Astrocyte (in vitro differentiated cells and primary cell): ENCODE measurements at regions not wholly inside any gene's neighbourhood (a gene's known extent, or its start where the extent isn't known, plus 50 kb on each side); places are given as distances from the start of the nearest gene placed in this dataset.

Experiments used
- DNase-seq: peaks from one replicate; pipeline ENCODE4 v3.0.0-alpha.2; 2010; ENCODE audit warnings: low read depth
- FAIRE-seq: peaks from 2 replicates; lab custom pipeline; 2011; peaks lifted over from hg19 to GRCh38; lab: Jason Lieb, UNC
- H2AFZ ChIP-seq: 2 replicates; pipeline ENCODE4 v1.6.0; 2012; ENCODE audit warnings: low read depth, low read length, inconsistent platforms
- H3K27ac ChIP-seq: 2 replicates; pipeline ENCODE4 v1.5.1; 2011; ENCODE audit warnings: low read depth, low read length, inconsistent platforms
- H3K27me3 ChIP-seq: 2 replicates; pipeline ENCODE4 v1.6.0; 2011; ENCODE audit warnings: low read length, inconsistent platforms; ENCODE audit not compliant: insufficient read depth
- H3K36me3 ChIP-seq: 2 replicates; pipeline ENCODE4 v1.5.1; 2011; ENCODE audit warnings: low read length, inconsistent platforms; ENCODE audit not compliant: insufficient read depth
- H3K4me1 ChIP-seq: 2 replicates; pipeline ENCODE4 v1.5.1; 2011; ENCODE audit warnings: low read length, inconsistent platforms; ENCODE audit not compliant: insufficient read depth
- H3K4me2 ChIP-seq: 2 replicates; pipeline ENCODE4 v1.6.0; 2012; ENCODE audit warnings: low read length, inconsistent platforms
- H3K4me3 ChIP-seq: 2 replicates; pipeline ENCODE4 v1.5.1; 2011; ENCODE audit warnings: low read depth, mild to moderate bottlenecking, low read length, inconsistent platforms; ENCODE audit not compliant: insufficient read depth
- H3K79me2 ChIP-seq: 2 replicates; pipeline ENCODE4 v1.6.0; 2012; ENCODE audit warnings: mild to moderate bottlenecking, low read length, inconsistent platforms; ENCODE audit not compliant: insufficient read depth
- H3K9ac ChIP-seq: 2 replicates; pipeline ENCODE4 v1.6.0; 2012; ENCODE audit warnings: mild to moderate bottlenecking, low read length, inconsistent platforms
- H3K9me3 ChIP-seq: 2 replicates; pipeline ENCODE4 v1.5.1; 2012; ENCODE audit warnings: low read depth, mild to moderate bottlenecking, low read length, inconsistent platforms; ENCODE audit not compliant: insufficient read depth
- H4K20me1 ChIP-seq: 2 replicates; pipeline ENCODE4 v1.6.0; 2012; ENCODE audit warnings: low read length, inconsistent platforms; ENCODE audit not compliant: insufficient read depth
- H3K27ac Mint-ChIP-seq: one replicate; pipeline ENCODE4 v1.8.0; 2021; ENCODE audit warnings: mild to moderate bottlenecking, mixed read lengths; ENCODE audit not compliant: unreplicated experiment
- H3K27me3 Mint-ChIP-seq: one replicate; pipeline ENCODE4 v1.8.0; 2021; ENCODE audit warnings: low read depth, mixed read lengths; ENCODE audit not compliant: unreplicated experiment
- H3K36me3 Mint-ChIP-seq: one replicate; pipeline ENCODE4 v1.8.0; 2021; ENCODE audit warnings: low read depth, mixed read lengths; ENCODE audit not compliant: unreplicated experiment
- H3K4me1 Mint-ChIP-seq: one replicate; pipeline ENCODE4 v1.8.0; 2021; ENCODE audit warnings: low read depth, mixed read lengths; ENCODE audit not compliant: unreplicated experiment
- H3K4me3 Mint-ChIP-seq: one replicate; pipeline ENCODE4 v1.8.0; 2021; ENCODE audit warnings: mild to moderate bottlenecking, moderate library complexity, mixed read lengths; ENCODE audit not compliant: unreplicated experiment
- H3K9me3 Mint-ChIP-seq: one replicate; pipeline ENCODE4 v1.8.0; 2021; ENCODE audit warnings: mild to moderate bottlenecking, mixed read lengths; ENCODE audit not compliant: unreplicated experiment
- EZH2 ChIP-seq: IDR thresholded peaks from 2 replicates; pipeline ENCODE4 v1.6.1; 2012; ENCODE audit warnings: mild to moderate bottlenecking, low read length, inconsistent platforms; ENCODE audit not compliant: insufficient read depth
- TF ChIP-seq, protein P1 (sequence below): IDR thresholded peaks from 2 replicates; pipeline ENCODE4 v1.5.1; 2011; ENCODE audit warnings: low read depth, mild to moderate bottlenecking, inconsistent platforms, low read length, moderate library complexity; ENCODE audit not compliant: insufficient read depth

DNA sequence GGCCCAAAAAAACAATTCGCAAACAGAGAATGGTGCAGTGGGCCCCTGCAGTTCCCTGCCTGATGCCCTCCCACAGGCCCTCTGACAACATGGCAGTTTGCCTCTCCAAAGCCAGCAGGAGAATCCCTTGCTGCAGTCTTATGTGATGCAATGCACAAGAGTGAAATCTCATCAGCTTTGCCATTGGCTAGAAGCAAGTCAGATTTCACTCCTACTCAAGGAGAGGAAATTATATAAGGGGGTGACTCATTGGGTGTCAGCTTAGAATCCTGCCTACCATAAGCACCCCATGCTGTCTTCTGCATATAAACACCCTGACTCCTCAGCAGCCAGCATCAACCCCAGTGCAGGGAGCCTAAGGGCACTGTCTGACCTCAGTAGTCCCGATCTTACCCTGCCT is 157.3 kb upstream of the LDB2 start:
- no peak for TF ChIP-seq EZH2
- TF ChIP-seq, protein P1, sequence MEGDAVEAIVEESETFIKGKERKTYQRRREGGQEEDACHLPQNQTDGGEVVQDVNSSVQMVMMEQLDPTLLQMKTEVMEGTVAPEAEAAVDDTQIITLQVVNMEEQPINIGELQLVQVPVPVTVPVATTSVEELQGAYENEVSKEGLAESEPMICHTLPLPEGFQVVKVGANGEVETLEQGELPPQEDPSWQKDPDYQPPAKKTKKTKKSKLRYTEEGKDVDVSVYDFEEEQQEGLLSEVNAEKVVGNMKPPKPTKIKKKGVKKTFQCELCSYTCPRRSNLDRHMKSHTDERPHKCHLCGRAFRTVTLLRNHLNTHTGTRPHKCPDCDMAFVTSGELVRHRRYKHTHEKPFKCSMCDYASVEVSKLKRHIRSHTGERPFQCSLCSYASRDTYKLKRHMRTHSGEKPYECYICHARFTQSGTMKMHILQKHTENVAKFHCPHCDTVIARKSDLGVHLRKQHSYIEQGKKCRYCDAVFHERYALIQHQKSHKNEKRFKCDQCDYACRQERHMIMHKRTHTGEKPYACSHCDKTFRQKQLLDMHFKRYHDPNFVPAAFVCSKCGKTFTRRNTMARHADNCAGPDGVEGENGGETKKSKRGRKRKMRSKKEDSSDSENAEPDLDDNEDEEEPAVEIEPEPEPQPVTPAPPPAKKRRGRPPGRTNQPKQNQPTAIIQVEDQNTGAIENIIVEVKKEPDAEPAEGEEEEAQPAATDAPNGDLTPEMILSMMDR, result no peak
- peaks cover 2% of the 10 kb centered on the region for H3K9me3 Mint-ChIP-seq
- H3K27ac ChIP-seq, result no peak overlapping the region
- H3K4me2 ChIP-seq, result no peak overlapping the region
- H3K4me1 ChIP-seq, result peaks cover 11% of the 10 kb centered on the region
- no peak overlapping the region for H3K27ac Mint-ChIP-seq
- H3K79me2 ChIP-seq, result no peaks in the 10 kb centered on the region
- no peak overlapping the region for H3K4me3 ChIP-seq
- H3K4me1 Mint-ChIP-seq, result no peaks in the 10 kb centered on the region
- H2AFZ ChIP-seq, result peak overlapping the region; percentile 23
- no peaks in the 10 kb centered on the region for H3K27me3 ChIP-seq
- H3K27me3 Mint-ChIP-seq, result no peaks in the 10 kb centered on the region
- no peak overlapping the region for H3K4me3 Mint-ChIP-seq
- DNase-seq (peak; percentile 82), FAIRE-seq (peak; percentile 87)
- H3K9me3 ChIP-seq, result no peaks in the 10 kb centered on the region
- no peaks in the 10 kb centered on the region for H3K36me3 Mint-ChIP-seq
- no peak overlapping the region for H3K9ac ChIP-seq
- no peaks in the 10 kb centered on the region for H3K36me3 ChIP-seq
- no peaks in the 10 kb centered on the region for H4K20me1 ChIP-seq

DNA sequence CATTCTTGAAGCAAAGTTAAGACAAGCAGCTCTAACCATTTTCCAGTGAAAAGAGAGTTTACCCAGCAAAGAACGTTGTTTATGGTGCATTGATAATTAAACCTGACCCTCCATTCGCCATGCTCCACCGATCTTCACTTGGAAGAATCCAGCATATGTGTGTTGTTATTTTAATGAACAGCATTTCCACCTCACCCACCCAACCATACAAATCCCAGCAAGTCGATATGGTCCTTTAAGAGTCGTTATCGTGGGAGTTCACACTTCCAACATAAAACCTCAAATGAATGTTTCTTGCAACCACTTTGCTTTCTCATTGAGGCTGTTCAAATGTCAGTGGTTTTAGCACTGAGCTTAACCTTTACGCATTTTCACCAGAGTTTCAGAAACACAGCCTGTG is 147.4 kb upstream of the LDB2 start:
- no peaks in the 10 kb centered on the region for H3K79me2 ChIP-seq
- no peak overlapping the region for H3K27ac ChIP-seq
- H3K4me2 ChIP-seq, result no peak overlapping the region
- H3K9me3 ChIP-seq, result no peaks in the 10 kb centered on the region
- DNase-seq (no peak), FAIRE-seq (no peak)
- Mint-ChIP-seq H3K36me3 (no peaks in the 10 kb centered on the region), H3K4me1 (no peaks in the 10 kb centered on the region), H3K4me3 (no peak overlapping the region), H3K27ac (no peak overlapping the region), H3K9me3 (no peaks in the 10 kb centered on the region), H3K27me3 (no peaks in the 10 kb centered on the region)
- H3K9ac ChIP-seq, result no peak overlapping the region
- H3K27me3 ChIP-seq, result no peaks in the 10 kb centered on the region
- H2AFZ ChIP-seq, result no peak overlapping the region
- no peaks in the 10 kb centered on the region for H3K36me3 ChIP-seq
- H4K20me1 ChIP-seq, result no peaks in the 10 kb centered on the region
- no peak for TF ChIP-seq EZH2
- TF ChIP-seq, protein P1, result no peak
- H3K4me3 ChIP-seq, result no peak overlapping the region
- no peaks in the 10 kb centered on the region for H3K4me1 ChIP-seq

DNA sequence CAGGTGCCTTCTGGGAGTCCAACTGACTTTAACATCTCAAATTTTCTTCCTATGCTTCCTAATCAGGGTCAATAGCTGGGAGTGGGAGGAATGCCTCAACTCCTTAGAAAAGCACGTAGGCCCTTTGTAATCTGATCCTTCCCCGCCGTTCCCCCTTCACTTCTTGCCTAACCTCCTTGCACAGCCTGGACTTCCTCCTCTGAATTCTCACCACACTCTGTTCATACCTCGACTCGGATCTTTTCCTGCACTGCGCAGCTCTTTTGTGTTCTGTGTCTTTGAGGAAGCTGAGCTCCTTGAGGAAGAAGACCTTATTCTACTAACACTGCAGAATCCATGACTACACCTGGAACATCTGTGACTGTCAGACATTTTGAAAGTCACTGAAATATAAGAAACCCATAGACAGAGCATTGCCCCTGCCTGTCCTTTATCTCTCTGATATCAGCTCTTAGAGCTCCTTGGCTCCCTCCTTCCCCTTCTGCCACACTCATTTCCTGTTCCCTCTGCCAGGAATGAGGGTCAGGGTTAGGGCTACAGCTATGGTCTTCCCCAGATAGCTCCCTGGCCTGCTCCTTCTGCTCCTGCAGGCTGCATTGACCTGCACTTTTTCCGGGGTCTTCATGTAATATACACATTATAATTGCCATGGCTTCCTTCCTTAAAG is 140.2 kb upstream of the LDB2 start:
- DNase-seq (no peak), FAIRE-seq (no peak)
- Histone ChIP-seq H3K27ac (no peak overlapping the region), H2AFZ (peak overlapping the region; percentile 15), H3K9ac (no peak overlapping the region), H3K4me1 (no peaks in the 10 kb centered on the region), H3K79me2 (no peaks in the 10 kb centered on the region), H3K27me3 (no peaks in the 10 kb centered on the region), H3K36me3 (no peaks in the 10 kb centered on the region), H3K4me3 (no peak overlapping the region), H4K20me1 (no peaks in the 10 kb centered on the region), H3K9me3 (no peaks in the 10 kb centered on the region), H3K4me2 (no peak overlapping the region)
- Mint-ChIP-seq H3K36me3 (no peaks in the 10 kb centered on the region), H3K9me3 (peaks cover 2% of the 10 kb centered on the region), H3K4me3 (no peak overlapping the region), H3K4me1 (no peaks in the 10 kb centered on the region), H3K27ac (no peak overlapping the region), H3K27me3 (no peaks in the 10 kb centered on the region)
- TF ChIP-seq EZH2, result no peak
- TF ChIP-seq, protein P1, result no peak
